Adrenal gland (tissue), 9 donors: ENCODE measurements at regions not wholly inside any gene's neighbourhood (a gene's known extent, or its start where the extent isn't known, plus 50 kb on each side); places are given as distances from the start of the nearest gene placed in this dataset.

Experiments used
- DNase-seq, 7 donors: peaks; one replicate each; pipeline ENCODE4 v3.0.0-alpha.2; 2019 to 2020
- H3K27ac ChIP-seq, 5 donors: fragments of 200-600 bp; sonication (generic) in 4 of 5; 1 replicate in 3 of 5; 2 replicates in 2 of 5; pipeline versions ENCODE4 v1.5.1 to v1.8.0; 2016 to 2020; ENCODE audit warnings: mild to moderate bottlenecking in 1 of 5
- H3K27me3 ChIP-seq: fragments of 200-600 bp; 2 replicates; pipeline ENCODE4 v1.8.0; 2021
- H3K36me3 ChIP-seq, 2 donors: fragments of 200-600 bp; replicated peaks in 1 of 2; 1 replicate in 1 of 2; 2 replicates in 1 of 2; pipeline versions ENCODE4 v1.5.1 to v1.8.0; 2018 to 2022
- H3K4me1 ChIP-seq, 2 donors: fragments of 200-600 bp; replicated peaks in 1 of 2; 1 replicate in 1 of 2; 2 replicates in 1 of 2; pipeline versions ENCODE4 v1.5.1 to v1.8.0; 2018 to 2021
- H3K4me3 ChIP-seq, 4 donors: fragments of 200-600 bp; sonication (generic) in 3 of 4; one replicate each; pipeline ENCODE4 v1.5.1; 2016 to 2018
- H3K9me3 ChIP-seq, 3 donors: fragments of 200-600 bp; sonication (generic) in 1 of 3; replicated peaks in 1 of 3; 1 replicate in 2 of 3; 2 replicates in 1 of 3; pipeline versions ENCODE4 v1.5.1 to v1.8.0; 2016 to 2021
- POLR2A ChIP-seq, 2 donors: fragments of 450-650 bp; IDR thresholded peaks; one replicate each; pipeline ENCODE4 v1.6.1; 2017; ENCODE audit warnings: antibody characterized with exemption in 2 of 2, mild to moderate bottlenecking in 2 of 2, moderate library complexity in 1 of 2
- WGBS, 4 donors: extraction: QIAGEN DNeasy Blood & Tissue Kit in 2 of 4; methylation state at CpG; one replicate each; pipeline versions ENCODE4 v1.1.5 to v1.1.7; 2013 to 2017; 5-methylcytosine and 5-hydroxymethylcytosine counted together
- intact Hi-C, 2 donors: fragments of 100-400 bp; cut with DNase I; formaldehyde crosslinking; loops; one replicate each; pipeline versions ENCODE4 v1.14.1 to v1.15.0; 2022 to 2023
- TF ChIP-seq, protein P1 (sequence below), 6 experiments: fragments of 450-650 bp in 4 of 6; fragments of 200-600 bp in 2 of 6; sonication (generic) in 1 of 6; IDR thresholded peaks; 1 replicate in 5 of 6; 2 replicates in 1 of 6; pipeline versions ENCODE4 v1.5.1 to v1.8.0; 2016 to 2021; ENCODE audit warnings: antibody characterized with exemption in 6 of 6, mild to moderate bottlenecking in 2 of 6, moderate library complexity in 1 of 6
- donor health status: healthy with polysubstance abuse.
- donor health status: Bipolar disorder and iron deficiency.
- donor health status: DM: yes; HTN: yes; CAD: no.
- donor health status: DM: no; HTN: no; CAD: no.
- donor health status: DM: no; HTN: no; CAD: no.

GRCh38 chr17:13678841-13679240 is 77.1 kb upstream of the HS3ST3A1 start:
- no peaks in the 10 kb centered on the region for H3K4me1 ChIP-seq
- no peaks in the 10 kb centered on the region for H3K27me3 ChIP-seq
- no peak for DNase-seq
- no peaks in the 10 kb centered on the region for H3K9me3 ChIP-seq
- TF ChIP-seq, protein P1, sequence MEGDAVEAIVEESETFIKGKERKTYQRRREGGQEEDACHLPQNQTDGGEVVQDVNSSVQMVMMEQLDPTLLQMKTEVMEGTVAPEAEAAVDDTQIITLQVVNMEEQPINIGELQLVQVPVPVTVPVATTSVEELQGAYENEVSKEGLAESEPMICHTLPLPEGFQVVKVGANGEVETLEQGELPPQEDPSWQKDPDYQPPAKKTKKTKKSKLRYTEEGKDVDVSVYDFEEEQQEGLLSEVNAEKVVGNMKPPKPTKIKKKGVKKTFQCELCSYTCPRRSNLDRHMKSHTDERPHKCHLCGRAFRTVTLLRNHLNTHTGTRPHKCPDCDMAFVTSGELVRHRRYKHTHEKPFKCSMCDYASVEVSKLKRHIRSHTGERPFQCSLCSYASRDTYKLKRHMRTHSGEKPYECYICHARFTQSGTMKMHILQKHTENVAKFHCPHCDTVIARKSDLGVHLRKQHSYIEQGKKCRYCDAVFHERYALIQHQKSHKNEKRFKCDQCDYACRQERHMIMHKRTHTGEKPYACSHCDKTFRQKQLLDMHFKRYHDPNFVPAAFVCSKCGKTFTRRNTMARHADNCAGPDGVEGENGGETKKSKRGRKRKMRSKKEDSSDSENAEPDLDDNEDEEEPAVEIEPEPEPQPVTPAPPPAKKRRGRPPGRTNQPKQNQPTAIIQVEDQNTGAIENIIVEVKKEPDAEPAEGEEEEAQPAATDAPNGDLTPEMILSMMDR (IDR thresholded peaks at IDR 0.05): no peak
- no peak for TF ChIP-seq POLR2A (IDR thresholded peaks at IDR 0.05)
- H3K4me3 ChIP-seq: no peak overlapping the region
- WGBS, 4 donors: 64 to 73% (median 68%) methylated on average over 4 of the region's 4 CpGs
- intact Hi-C loops: no loop called here
- no peak overlapping the region for H3K27ac ChIP-seq
- no peaks in the 10 kb centered on the region for H3K36me3 ChIP-seq

DNA sequence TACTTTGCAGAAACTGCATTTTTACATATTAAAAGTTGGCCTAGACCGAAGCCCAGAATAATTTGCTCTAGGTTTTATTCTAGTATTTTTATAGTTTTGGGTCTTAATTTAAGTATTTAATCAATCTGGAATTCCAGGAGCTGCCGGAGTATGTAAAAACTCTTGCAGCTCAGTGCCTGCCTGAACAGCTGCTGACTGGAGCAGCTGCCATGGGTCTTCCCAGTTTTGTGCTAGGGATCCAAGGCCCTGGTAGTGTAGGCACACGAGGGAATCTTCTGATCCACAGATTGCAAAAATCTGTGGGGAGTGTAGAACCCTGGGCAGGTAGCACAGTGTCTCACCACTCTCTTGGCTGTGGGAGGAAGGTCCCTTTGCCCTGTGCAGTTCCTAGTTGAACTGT is 87.0 kb upstream of the HS3ST3A1 start:
- Histone ChIP-seq H3K4me1 (no peaks in the 10 kb centered on the region), H3K4me3 (no peak overlapping the region), H3K27me3 (no peaks in the 10 kb centered on the region), H3K9me3 (peaks cover 0 to 5% (median 0%) of the 10 kb centered on the region in 3 donors), H3K27ac (no peak overlapping the region), H3K36me3 (no peaks in the 10 kb centered on the region)
- no peak for DNase-seq
- intact Hi-C loops: no loop called here
- TF ChIP-seq, protein P1 (IDR thresholded peaks at IDR 0.05): no peak
- TF ChIP-seq POLR2A (IDR thresholded peaks at IDR 0.05): no peak
- 69 to 89% (median 80%) methylated on average over 3 of the region's 3 CpGs for WGBS, 4 donors

DNA sequence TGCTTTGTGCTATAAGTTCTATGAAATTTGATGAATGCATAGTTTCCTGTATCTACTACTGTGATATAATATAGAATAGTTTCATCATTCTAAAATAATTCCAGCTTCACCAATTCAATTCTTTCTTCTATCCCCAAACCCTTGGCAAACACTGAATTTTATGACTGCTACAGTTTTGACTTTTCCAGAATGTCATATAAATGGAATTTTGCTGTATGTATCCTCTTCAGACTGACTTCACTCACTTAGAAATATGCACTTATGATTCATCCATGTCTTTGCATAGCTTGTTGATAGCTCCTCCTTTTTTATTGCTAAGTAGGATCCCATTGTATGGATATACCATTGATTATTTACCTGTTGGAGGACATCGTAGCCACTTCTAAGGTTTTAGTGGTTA is 89.1 kb upstream of the HS3ST3A1 start:
- Histone ChIP-seq H3K36me3 (no peaks in the 10 kb centered on the region), H3K27ac (no peak overlapping the region), H3K9me3 (no peaks in the 10 kb centered on the region), H3K27me3 (no peaks in the 10 kb centered on the region), H3K4me1 (no peaks in the 10 kb centered on the region), H3K4me3 (no peak overlapping the region)
- TF ChIP-seq, protein P1 (IDR thresholded peaks at IDR 0.05): no peak
- no peak for TF ChIP-seq POLR2A (IDR thresholded peaks at IDR 0.05)
- DNase-seq: no peak
- intact Hi-C loops: no loop called here
- whole genome bisulfite sequencing, 4 donors: 88 to 93% (median 92%) methylated on average over 1 of the region's 1 CpG

GRCh38 chr17:13694934-13695333 is 93.2 kb upstream of the HS3ST3A1 start:
- no peak for DNase-seq
- Histone ChIP-seq H3K27me3 (no peaks in the 10 kb centered on the region), H3K9me3 (no peaks in the 10 kb centered on the region), H3K27ac (no peak overlapping the region), H3K4me3 (no peak overlapping the region), H3K36me3 (no peaks in the 10 kb centered on the region), H3K4me1 (no peaks in the 10 kb centered on the region)
- TF ChIP-seq, protein P1 (IDR thresholded peaks at IDR 0.05): no peak
- TF ChIP-seq POLR2A (IDR thresholded peaks at IDR 0.05): no peak
- intact Hi-C loops: no loop called here
